ENCODE measurements at regions not wholly inside any gene's neighbourhood (a gene's known extent, or its start where the extent isn't known, plus 50 kb on each side); places are given as distances from the start of the nearest gene placed in this dataset.

GRCh38 chr14:104370256-104370870 is 209.2 kb upstream of the C14orf180 start:
- ChIA-PET CTCF (interaction anchor here (1.8 kb wide), 1 partner anchor 22 kb away, joined by 4 read pairs; no protein-coding TSS in a partner anchor), POLR2A (no interaction called here)
- WGBS (ENCODE audit: insufficient coverage), result 79% methylated on average over 16 of the region's 22 CpGs
- Histone ChIP-seq H3K36me3 (ENCODE audit: control insufficient read depth in 4 of 4, insufficient read depth in 4 of 4, low read length in 3 of 4) (no peaks in the 10 kb centered on the region), H3K4me1 (ENCODE audit: control extremely low read depth in 1 of 4, control insufficient read depth in 4 of 4, insufficient read depth in 4 of 4, low read length in 3 of 4) (peaks cover 0 to 4% (median 0%) of the 10 kb centered on the region in 4 experiments), H3K27ac (ENCODE audit: insufficient read depth in 1 of 2, low read depth in 1 of 2, low read length in 2 of 2, poor library complexity in 1 of 2, severe bottlenecking in 2 of 2) (no peak overlapping the region), H3K4me3 (ENCODE audit: control insufficient read depth in 1 of 7, extremely low read depth in 1 of 7, insufficient read depth in 4 of 7, low read depth in 2 of 7, low read length in 6 of 7) (no peak overlapping the region), H3K27me3 (replicated peaks in 2 of 5; ENCODE audit: control insufficient read depth in 4 of 5, insufficient read depth in 5 of 5, low read length in 4 of 5) (peaks cover 0 to 4% (median 0%) of the 10 kb centered on the region in 5 experiments), H3K9me3 (ENCODE audit: control extremely low read depth in 1 of 5, control insufficient read depth in 4 of 5, insufficient read depth in 2 of 5, low read depth in 1 of 5, low read length in 4 of 5) (no peaks in the 10 kb centered on the region)
- DNase-seq, result peak in 2 of 3 donors; percentile 27 to 28

DNA sequence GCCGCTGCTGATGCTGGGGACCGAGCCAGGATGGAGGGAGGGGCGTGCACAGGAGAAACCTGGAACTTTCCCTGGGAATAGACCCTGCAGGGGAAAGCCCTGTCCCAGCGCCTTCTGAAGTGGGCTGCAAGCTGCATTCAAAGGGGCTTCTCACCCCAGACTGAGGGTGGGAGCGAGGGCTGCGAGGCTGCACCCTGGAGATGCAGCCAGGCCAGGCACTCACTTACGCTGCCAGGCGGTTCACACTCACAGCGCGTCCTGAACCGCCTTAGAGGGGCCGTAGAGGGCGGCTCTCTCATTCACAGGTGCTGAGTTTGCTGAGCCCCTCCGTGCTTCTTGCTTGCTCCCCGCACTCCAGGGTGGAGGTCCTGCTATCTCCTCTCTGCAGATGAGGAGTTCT is 208.5 kb upstream of the C14orf180 start:
- no peak overlapping the region for H3K4me3 ChIP-seq (ENCODE audit: control insufficient read depth in 1 of 7, extremely low read depth in 1 of 7, insufficient read depth in 4 of 7, low read depth in 2 of 7, low read length in 6 of 7)
- no peaks in the 10 kb centered on the region for H3K36me3 ChIP-seq (ENCODE audit: control insufficient read depth in 4 of 4, insufficient read depth in 4 of 4, low read length in 3 of 4)
- WGBS (ENCODE audit: insufficient coverage), result 89% methylated on average over 15 of the region's 15 CpGs
- H3K4me1 ChIP-seq (ENCODE audit: control extremely low read depth in 1 of 4, control insufficient read depth in 4 of 4, insufficient read depth in 4 of 4, low read length in 3 of 4), result peaks cover 0 to 4% (median 0%) of the 10 kb centered on the region in 4 experiments
- ChIA-PET POLR2A (no interaction called here), CTCF (no interaction called here)
- no peaks in the 10 kb centered on the region for H3K9me3 ChIP-seq (ENCODE audit: control extremely low read depth in 1 of 5, control insufficient read depth in 4 of 5, insufficient read depth in 2 of 5, low read depth in 1 of 5, low read length in 4 of 5)
- H3K27me3 ChIP-seq (replicated peaks in 2 of 5; ENCODE audit: control insufficient read depth in 4 of 5, insufficient read depth in 5 of 5, low read length in 4 of 5), result peaks cover 0 to 4% (median 0%) of the 10 kb centered on the region in 5 experiments
- no peak for DNase-seq
- no peak overlapping the region for H3K27ac ChIP-seq (ENCODE audit: insufficient read depth in 1 of 2, low read depth in 1 of 2, low read length in 2 of 2, poor library complexity in 1 of 2, severe bottlenecking in 2 of 2)

DNA sequence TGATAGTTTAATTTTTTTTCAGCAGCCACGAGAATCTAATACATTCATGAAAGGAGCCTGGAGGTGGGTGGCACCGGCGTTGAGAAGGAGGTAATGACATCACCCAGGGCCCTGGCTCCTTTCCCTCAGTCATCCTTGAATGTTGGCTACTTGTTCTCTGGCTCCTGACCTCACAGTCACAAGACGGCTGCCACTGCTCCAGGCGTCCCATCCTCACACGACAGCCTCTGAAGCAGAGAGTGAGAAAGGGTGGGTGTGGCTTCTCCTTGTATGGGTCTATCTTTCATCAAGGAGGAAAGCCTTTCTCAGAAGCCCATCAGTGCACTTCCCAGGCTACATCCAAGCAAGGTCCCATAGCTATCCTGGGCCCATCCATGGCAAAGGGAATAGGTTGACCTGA is 207.6 kb upstream of the C14orf180 start:
- POLR2A ChIA-PET, result no interaction called here
- H3K9me3 ChIP-seq (ENCODE audit: control extremely low read depth in 1 of 5, control insufficient read depth in 4 of 5, insufficient read depth in 2 of 5, low read depth in 1 of 5, low read length in 4 of 5), result no peaks in the 10 kb centered on the region
- no peak overlapping the region for H3K27ac ChIP-seq (ENCODE audit: insufficient read depth in 1 of 2, low read depth in 1 of 2, low read length in 2 of 2, poor library complexity in 1 of 2, severe bottlenecking in 2 of 2)
- CTCF ChIA-PET, result no interaction called here
- H3K36me3 ChIP-seq (ENCODE audit: control insufficient read depth in 4 of 4, insufficient read depth in 4 of 4, low read length in 3 of 4), result no peaks in the 10 kb centered on the region
- peaks cover 0 to 4% (median 0%) of the 10 kb centered on the region in 5 experiments for H3K27me3 ChIP-seq (replicated peaks in 2 of 5; ENCODE audit: control insufficient read depth in 4 of 5, insufficient read depth in 5 of 5, low read length in 4 of 5)
- H3K4me3 ChIP-seq (ENCODE audit: control insufficient read depth in 1 of 7, extremely low read depth in 1 of 7, insufficient read depth in 4 of 7, low read depth in 2 of 7, low read length in 6 of 7), result no peak overlapping the region
- 100% methylated on average over 1 of the region's 6 CpGs for WGBS (ENCODE audit: insufficient coverage)
- no peak for DNase-seq
- peaks cover 0 to 4% (median 0%) of the 10 kb centered on the region in 4 experiments for H3K4me1 ChIP-seq (ENCODE audit: control extremely low read depth in 1 of 4, control insufficient read depth in 4 of 4, insufficient read depth in 4 of 4, low read length in 3 of 4)

DNA sequence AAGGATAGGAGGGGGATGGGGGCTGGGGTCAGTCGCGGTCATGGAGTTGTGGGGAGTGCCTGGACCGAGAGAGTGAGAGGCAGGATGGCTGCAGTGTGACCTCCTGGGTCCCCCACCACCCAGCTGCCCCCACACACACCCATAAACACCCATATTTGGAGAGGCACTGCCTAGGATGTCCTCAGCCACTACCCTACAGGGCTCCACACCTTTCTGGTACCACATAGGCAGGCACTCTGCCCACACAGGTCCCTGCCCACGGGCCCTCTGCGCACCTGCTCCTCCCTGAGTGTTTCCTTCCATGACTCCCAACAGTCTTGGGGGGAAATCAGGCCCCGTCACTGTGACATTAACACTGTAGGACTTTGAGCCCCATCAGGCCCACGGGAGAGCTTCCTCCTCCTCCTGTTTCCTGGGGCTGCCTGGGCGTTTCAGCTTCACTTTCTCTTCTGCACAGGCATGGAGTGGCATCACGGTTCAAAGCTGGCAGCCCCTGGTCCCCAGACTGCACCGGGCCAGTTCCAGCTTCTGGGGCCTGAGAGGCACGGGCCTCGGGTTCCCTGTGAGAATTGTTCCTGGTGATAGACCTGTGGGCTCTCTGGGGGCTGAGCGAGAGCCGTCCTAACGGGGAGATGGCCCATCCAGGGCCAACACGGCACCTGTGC is 207.0 kb upstream of the C14orf180 start:
- DNase-seq, result peak in 1 of 3 donors; percentile 3
- H3K4me1 ChIP-seq (ENCODE audit: control extremely low read depth in 1 of 4, control insufficient read depth in 4 of 4, insufficient read depth in 4 of 4, low read length in 3 of 4), result peaks cover 0 to 4% (median 0%) of the 10 kb centered on the region in 4 experiments
- H3K9me3 ChIP-seq (ENCODE audit: control extremely low read depth in 1 of 5, control insufficient read depth in 4 of 5, insufficient read depth in 2 of 5, low read depth in 1 of 5, low read length in 4 of 5), result no peaks in the 10 kb centered on the region
- peaks cover 0 to 4% (median 0%) of the 10 kb centered on the region in 5 experiments for H3K27me3 ChIP-seq (replicated peaks in 2 of 5; ENCODE audit: control insufficient read depth in 4 of 5, insufficient read depth in 5 of 5, low read length in 4 of 5)
- H3K4me3 ChIP-seq (ENCODE audit: control insufficient read depth in 1 of 7, extremely low read depth in 1 of 7, insufficient read depth in 4 of 7, low read depth in 2 of 7, low read length in 6 of 7), result no peak overlapping the region
- 64% methylated on average over 12 of the region's 16 CpGs for WGBS (ENCODE audit: insufficient coverage)
- POLR2A ChIA-PET, result no interaction called here
- H3K27ac ChIP-seq (ENCODE audit: insufficient read depth in 1 of 2, low read depth in 1 of 2, low read length in 2 of 2, poor library complexity in 1 of 2, severe bottlenecking in 2 of 2), result no peak overlapping the region
- CTCF ChIA-PET, result no interaction called here
- H3K36me3 ChIP-seq (ENCODE audit: control insufficient read depth in 4 of 4, insufficient read depth in 4 of 4, low read length in 3 of 4), result no peaks in the 10 kb centered on the region

- peaks cover 0 to 3% (median 0%) of the 10 kb centered on the region in 5 experiments for H3K27me3 ChIP-seq (replicated peaks in 2 of 5; ENCODE audit: control insufficient read depth in 4 of 5, insufficient read depth in 5 of 5, low read length in 4 of 5)
- H3K27ac ChIP-seq (ENCODE audit: insufficient read depth in 1 of 2, low read depth in 1 of 2, low read length in 2 of 2, poor library complexity in 1 of 2, severe bottlenecking in 2 of 2), result no peak overlapping the region
- ChIA-PET POLR2A (no interaction called here), CTCF (interaction anchor here (1.3 kb wide), 1 partner anchor 16 kb away, joined by 3 read pairs; no protein-coding TSS in a partner anchor)
- no peaks in the 10 kb centered on the region for H3K36me3 ChIP-seq (ENCODE audit: control insufficient read depth in 4 of 4, insufficient read depth in 4 of 4, low read length in 3 of 4)
- 90% methylated on average over 23 of the region's 26 CpGs for WGBS (ENCODE audit: insufficient coverage)
- H3K4me3 ChIP-seq (ENCODE audit: control insufficient read depth in 1 of 7, extremely low read depth in 1 of 7, insufficient read depth in 4 of 7, low read depth in 2 of 7, low read length in 6 of 7), result no peak overlapping the region
- no peaks in the 10 kb centered on the region for H3K9me3 ChIP-seq (ENCODE audit: control extremely low read depth in 1 of 5, control insufficient read depth in 4 of 5, insufficient read depth in 2 of 5, low read depth in 1 of 5, low read length in 4 of 5)
- H3K4me1 ChIP-seq (ENCODE audit: control extremely low read depth in 1 of 4, control insufficient read depth in 4 of 4, insufficient read depth in 4 of 4, low read length in 3 of 4), result peaks cover 0 to 4% (median 0%) of the 10 kb centered on the region in 4 experiments
- no peak for DNase-seq
These were observed 206.3 kb upstream of the C14orf180 start for GRCh38 chr14:104373055-104373854.

- 97% methylated on average over 22 of the region's 33 CpGs for WGBS (ENCODE audit: insufficient coverage)
- Histone ChIP-seq H3K36me3 (ENCODE audit: control insufficient read depth in 4 of 4, insufficient read depth in 4 of 4, low read length in 3 of 4) (no peaks in the 10 kb centered on the region), H3K4me1 (ENCODE audit: control extremely low read depth in 1 of 4, control insufficient read depth in 4 of 4, insufficient read depth in 4 of 4, low read length in 3 of 4) (peaks cover 0 to 4% (median 0%) of the 10 kb centered on the region in 4 experiments), H3K4me3 (ENCODE audit: control insufficient read depth in 1 of 7, extremely low read depth in 1 of 7, insufficient read depth in 4 of 7, low read depth in 2 of 7, low read length in 6 of 7) (no peak overlapping the region), H3K9me3 (ENCODE audit: control extremely low read depth in 1 of 5, control insufficient read depth in 4 of 5, insufficient read depth in 2 of 5, low read depth in 1 of 5, low read length in 4 of 5) (peaks cover 0 to under 1% (median 0%) of the 10 kb centered on the region in 5 experiments), H3K27ac (ENCODE audit: insufficient read depth in 1 of 2, low read depth in 1 of 2, low read length in 2 of 2, poor library complexity in 1 of 2, severe bottlenecking in 2 of 2) (no peak overlapping the region), H3K27me3 (replicated peaks in 2 of 5; ENCODE audit: control insufficient read depth in 4 of 5, insufficient read depth in 5 of 5, low read length in 4 of 5) (peaks cover 0 to 3% (median 0%) of the 10 kb centered on the region in 5 experiments)
- CTCF ChIA-PET, result interaction anchor here (1.3 kb wide), 1 partner anchor 16 kb away, joined by 3 read pairs; no protein-coding TSS in a partner anchor
- DNase-seq, result no peak
- POLR2A ChIA-PET, result no interaction called here
These were observed 205.5 kb upstream of the C14orf180 start for GRCh38 chr14:104373855-104374717.
